NB4 (cell line): ENCODE measurements at regions not wholly inside any gene's neighbourhood (a gene's known extent, or its start where the extent isn't known, plus 50 kb on each side); places are given as distances from the start of the nearest gene placed in this dataset.

ENCODE experiments used
- DNase-seq: peaks from one replicate; pipeline ENCODE4 v3.0.0; 2010; ENCODE audit warnings: low read depth
- H3K4me3 ChIP-seq: one replicate; pipeline ENCODE4 v1.5.1; 2011; ENCODE audit warnings: mild to moderate bottlenecking, low read depth, low read length, moderate library complexity
- CTCF ChIP-seq: IDR thresholded peaks from one replicate; pipeline ENCODE4 v1.5.1; 2012; ENCODE audit warnings: low read depth, low read length
- MAX ChIP-seq: IDR thresholded peaks from 2 replicates; pipeline ENCODE4 v1.6.1; 2011; ENCODE audit warnings: low read depth, low read length
- MYC ChIP-seq: IDR thresholded peaks from 2 replicates; pipeline ENCODE4 v1.6.1; 2011; ENCODE audit warnings: low read depth, low read length
- POLR2A ChIP-seq: IDR thresholded peaks from 2 replicates; pipeline ENCODE4 v1.6.1; 2011; ENCODE audit warnings: mild to moderate bottlenecking; ENCODE audit not compliant: insufficient read length; ENCODE audit errors: extremely low read depth

GRCh38 chr3:23055733-23056376 lies 147.3 kb upstream of the UBE2E2 start:
- DNase-seq, result no peak
- TF ChIP-seq MYC, result no peak
- TF ChIP-seq CTCF, result no peak
- TF ChIP-seq POLR2A, result no peak
- TF ChIP-seq MAX, result no peak
- no peak overlapping the region for H3K4me3 ChIP-seq

GRCh38 chr3:23062582-23062981 lies 140.5 kb upstream of the UBE2E2 start:
- H3K4me3 ChIP-seq, result no peak overlapping the region
- no peak for DNase-seq
- no peak for TF ChIP-seq MAX
- TF ChIP-seq CTCF, result no peak
- TF ChIP-seq MYC, result no peak
- TF ChIP-seq POLR2A, result no peak

- H3K4me3 ChIP-seq, result no peak overlapping the region
- TF ChIP-seq MYC (no peak), CTCF (no peak), MAX (no peak), POLR2A (no peak)
- DNase-seq, result no peak
Observed at GRCh38 chr3:23062982-23063381, 140.1 kb upstream of the UBE2E2 start.

GRCh38 chr3:23067116-23067515 lies 136.0 kb upstream of the UBE2E2 start:
- no peak for DNase-seq
- H3K4me3 ChIP-seq, result no peak overlapping the region
- TF ChIP-seq CTCF, result no peak
- TF ChIP-seq MYC, result no peak
- no peak for TF ChIP-seq MAX
- TF ChIP-seq POLR2A, result no peak

GRCh38 chr3:23068016-23068728 lies 135.0 kb upstream of the UBE2E2 start:
- H3K4me3 ChIP-seq, result no peak overlapping the region
- no peak for TF ChIP-seq MYC
- TF ChIP-seq CTCF, result no peak
- no peak for TF ChIP-seq POLR2A
- TF ChIP-seq MAX, result no peak
- no peak for DNase-seq
